ENCODE measurements at regions not wholly inside any gene's neighbourhood (a gene's known extent, or its start where the extent isn't known, plus 50 kb on each side); places are given as distances from the start of the nearest gene placed in this dataset.

GRCh38 chr1:98205291-98206017, 284.6 kb upstream of the DPYD start:
- 0 out of 6 replicates have a peak overlapping the region, but pooled peaks of 1 of the 2 experiments have one; percentile 18 for H3K27ac ChIP-seq
- no peak for DNase-seq (ENCODE audit: low read depth in 1 of 2, low spot score in 1 of 2)
- ChIA-PET POLR2A (no interaction called here), CTCF (no interaction called here)
- H3K9me3 ChIP-seq: no peaks in the 10 kb centered on the region
- H3K4me3 ChIP-seq: no peak overlapping the region
- ATAC-seq: no peak
- FAIRE-seq: no peak
- 81% methylated on average over 1 of the region's 1 CpG for WGBS (ENCODE audit: missing lambda C conversion rate)
- TF ChIP-seq HOXB13 (CRISPR knock-in tag; IDR thresholded peaks at IDR 0.05; ENCODE audit: low read depth) (no peak), JUNB (IDR thresholded peaks at IDR 0.05) (no peak), BHLHE40 (IDR thresholded peaks at IDR 0.05; ENCODE audit: low read depth, low read length) (no peak), HDAC2 (IDR thresholded peaks at IDR 0.05) (no peak), KDM1A (IDR thresholded peaks at IDR 0.05; ENCODE audit: low read depth) (no peak), POLR2A (IDR thresholded peaks at IDR 0.05; ENCODE audit: low read length) (no peak), HEYL (CRISPR knock-in tag; IDR thresholded peaks at IDR 0.05) (no peak), MYC (IDR thresholded peaks at IDR 0.05; ENCODE audit: borderline replicate concordance, low read length) (no peak), JUN (IDR thresholded peaks at IDR 0.05) (no peak), RARB (CRISPR knock-in tag; IDR thresholded peaks at IDR 0.05) (no peak), SMC3 (IDR thresholded peaks at IDR 0.05) (no peak), FOSB (CRISPR knock-in tag; IDR thresholded peaks at IDR 0.05) (no peak), FOXS1 (CRISPR knock-in tag; IDR thresholded peaks at IDR 0.05) (no peak), EHF (CRISPR knock-in tag; IDR thresholded peaks at IDR 0.05) (no peak)
- TF ChIP-seq, protein P1, sequence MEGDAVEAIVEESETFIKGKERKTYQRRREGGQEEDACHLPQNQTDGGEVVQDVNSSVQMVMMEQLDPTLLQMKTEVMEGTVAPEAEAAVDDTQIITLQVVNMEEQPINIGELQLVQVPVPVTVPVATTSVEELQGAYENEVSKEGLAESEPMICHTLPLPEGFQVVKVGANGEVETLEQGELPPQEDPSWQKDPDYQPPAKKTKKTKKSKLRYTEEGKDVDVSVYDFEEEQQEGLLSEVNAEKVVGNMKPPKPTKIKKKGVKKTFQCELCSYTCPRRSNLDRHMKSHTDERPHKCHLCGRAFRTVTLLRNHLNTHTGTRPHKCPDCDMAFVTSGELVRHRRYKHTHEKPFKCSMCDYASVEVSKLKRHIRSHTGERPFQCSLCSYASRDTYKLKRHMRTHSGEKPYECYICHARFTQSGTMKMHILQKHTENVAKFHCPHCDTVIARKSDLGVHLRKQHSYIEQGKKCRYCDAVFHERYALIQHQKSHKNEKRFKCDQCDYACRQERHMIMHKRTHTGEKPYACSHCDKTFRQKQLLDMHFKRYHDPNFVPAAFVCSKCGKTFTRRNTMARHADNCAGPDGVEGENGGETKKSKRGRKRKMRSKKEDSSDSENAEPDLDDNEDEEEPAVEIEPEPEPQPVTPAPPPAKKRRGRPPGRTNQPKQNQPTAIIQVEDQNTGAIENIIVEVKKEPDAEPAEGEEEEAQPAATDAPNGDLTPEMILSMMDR (IDR thresholded peaks at IDR 0.05): no peak
- TF ChIP-seq, protein P2, sequence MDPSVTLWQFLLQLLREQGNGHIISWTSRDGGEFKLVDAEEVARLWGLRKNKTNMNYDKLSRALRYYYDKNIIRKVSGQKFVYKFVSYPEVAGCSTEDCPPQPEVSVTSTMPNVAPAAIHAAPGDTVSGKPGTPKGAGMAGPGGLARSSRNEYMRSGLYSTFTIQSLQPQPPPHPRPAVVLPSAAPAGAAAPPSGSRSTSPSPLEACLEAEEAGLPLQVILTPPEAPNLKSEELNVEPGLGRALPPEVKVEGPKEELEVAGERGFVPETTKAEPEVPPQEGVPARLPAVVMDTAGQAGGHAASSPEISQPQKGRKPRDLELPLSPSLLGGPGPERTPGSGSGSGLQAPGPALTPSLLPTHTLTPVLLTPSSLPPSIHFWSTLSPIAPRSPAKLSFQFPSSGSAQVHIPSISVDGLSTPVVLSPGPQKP (IDR thresholded peaks at IDR 0.05; ENCODE audit: low read depth, low read length): no peak
- no peak overlapping the region for H3K4me2 ChIP-seq
- H3K4me1 ChIP-seq: peaks cover 11% of the 10 kb centered on the region

- Histone ChIP-seq H3K9me3 (no peaks in the 10 kb centered on the region), H3K27ac (no peak overlapping the region), H3K4me1 (no peaks in the 10 kb centered on the region), H3K4me3 (no peak overlapping the region), H3K4me2 (no peak overlapping the region)
- WGBS (ENCODE audit: missing lambda C conversion rate): 15% methylated on average over 1 of the region's 2 CpGs
- TF ChIP-seq NR3C1 (IDR thresholded peaks at IDR 0.05): no peak
- no peak for TF ChIP-seq RCOR1 (IDR thresholded peaks at IDR 0.05; ENCODE audit: low read depth, low read length)
- no peak for TF ChIP-seq POLR2A (IDR thresholded peaks at IDR 0.05; ENCODE audit: low read length)
- TF ChIP-seq E2F6 (IDR thresholded peaks at IDR 0.05; ENCODE audit: borderline replicate concordance, low read depth): no peak
- no peak for TF ChIP-seq KDM1A (IDR thresholded peaks at IDR 0.05; ENCODE audit: low read depth)
- TF ChIP-seq, protein P2 (IDR thresholded peaks at IDR 0.05; ENCODE audit: low read depth, low read length): no peak
- TF ChIP-seq HOXA7 (CRISPR knock-in tag; IDR thresholded peaks at IDR 0.05): no peak
- no peak for TF ChIP-seq PHF8 (IDR thresholded peaks at IDR 0.05; ENCODE audit: borderline replicate concordance, low read depth)
- no peak for TF ChIP-seq RARB (CRISPR knock-in tag; IDR thresholded peaks at IDR 0.05)
- no peak for TF ChIP-seq HEYL (CRISPR knock-in tag; IDR thresholded peaks at IDR 0.05)
- TF ChIP-seq ESRRA (IDR thresholded peaks at IDR 0.05; ENCODE audit: borderline replicate concordance, low read length): no peak
- no peak for TF ChIP-seq NFE2L2 (conservative IDR thresholded peaks at IDR 0.05; ENCODE audit: low read length)
- TF ChIP-seq HOXB13 (CRISPR knock-in tag; IDR thresholded peaks at IDR 0.05; ENCODE audit: low read depth): no peak
- TF ChIP-seq CHD4 (IDR thresholded peaks at IDR 0.05; ENCODE audit: borderline replicate concordance): no peak
- TF ChIP-seq, protein P3, sequence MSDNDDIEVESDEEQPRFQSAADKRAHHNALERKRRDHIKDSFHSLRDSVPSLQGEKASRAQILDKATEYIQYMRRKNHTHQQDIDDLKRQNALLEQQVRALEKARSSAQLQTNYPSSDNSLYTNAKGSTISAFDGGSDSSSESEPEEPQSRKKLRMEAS (IDR thresholded peaks at IDR 0.05): no peak
- no peak for TF ChIP-seq CEBPB (IDR thresholded peaks at IDR 0.05)
- TF ChIP-seq MAZ (IDR thresholded peaks at IDR 0.05; ENCODE audit: borderline replicate concordance, low read depth, low read length): no peak
- TF ChIP-seq BHLHE40 (IDR thresholded peaks at IDR 0.05; ENCODE audit: low read depth, low read length): no peak
- no peak for TF ChIP-seq MAFK (IDR thresholded peaks at IDR 0.05; ENCODE audit: partially characterized antibody)
- TF ChIP-seq KDM5A (IDR thresholded peaks at IDR 0.05): no peak
- FAIRE-seq: no peak
- no peak for DNase-seq (ENCODE audit: low read depth in 1 of 2, low spot score in 1 of 2)
- CTCF ChIA-PET: no interaction called here
- ATAC-seq: no peak
- POLR2A ChIA-PET: no interaction called here
Measured at GRCh38 chr1:98203466-98203865, 282.6 kb upstream of the DPYD start.
